Stomach (tissue), 8 donors: ENCODE measurements at regions not wholly inside any gene's neighbourhood (a gene's known extent, or its start where the extent isn't known, plus 50 kb on each side); places are given as distances from the start of the nearest gene placed in this dataset.
"Not testable (repeated sequence)": the region's sequence is repeated elsewhere in the genome, so short reads cannot be mapped to it uniquely, and the experiment has no call there.

Experiments
- DNase-seq, 2 donors: peaks; one replicate each; pipeline versions ENCODE4 v3.0.0 to v3.0.0-alpha.2; 2013 to 2019
- H3K27ac ChIP-seq, 5 donors: fragments of 200-600 bp in 4 of 5; sonication (generic) in 4 of 5; one replicate each; pipeline ENCODE4 v1.5.1; 2013 to 2019; ENCODE audit warnings: mild to moderate bottlenecking in 1 of 5, moderate library complexity in 1 of 5
- H3K27me3 ChIP-seq, 3 donors: fragments of 200-600 bp; sonication (generic); one replicate each; pipeline ENCODE4 v1.5.1; 2017 to 2019; ENCODE audit warnings: mixed run types in 1 of 3
- H3K36me3 ChIP-seq, 4 donors: fragments of 200-600 bp; sonication (generic); 1 replicate in 3 of 4; 2 replicates in 1 of 4; pipeline ENCODE4 v1.5.1; 2016 to 2019
- H3K4me1 ChIP-seq, 4 donors: fragments of 200-600 bp; sonication (generic); one replicate each; pipeline ENCODE4 v1.5.1; 2016 to 2019
- H3K4me3 ChIP-seq, 4 donors: fragments of 200-600 bp; sonication (generic) in 3 of 4; one replicate each; pipeline ENCODE4 v1.5.1; 2016 to 2019; ENCODE audit warnings: mild to moderate bottlenecking in 1 of 4
- H3K9me3 ChIP-seq, 4 donors: fragments of 200-600 bp; sonication (generic); one replicate each; pipeline ENCODE4 v1.5.1; 2016 to 2019
- EP300 ChIP-seq: sonication (generic); formaldehyde crosslinking; IDR thresholded peaks from one replicate; pipeline ENCODE4 v1.6.1; 2017; ENCODE audit warnings: antibody characterized with exemption
- POLR2A ChIP-seq, 4 donors: fragments of 450-650 bp; IDR thresholded peaks; one replicate each; pipeline ENCODE4 v1.6.1; 2016; ENCODE audit warnings: antibody characterized with exemption in 4 of 4, control low read depth in 2 of 4, mild to moderate bottlenecking in 1 of 4, moderate library complexity in 1 of 4
- POLR2AphosphoS5 ChIP-seq, 3 donors: sonication (generic); formaldehyde crosslinking; IDR thresholded peaks; one replicate each; pipeline ENCODE4 v1.6.1; 2016; ENCODE audit warnings: antibody characterized with exemption in 3 of 3
- WGBS, 5 donors: extraction: QIAGEN DNeasy Blood & Tissue Kit in 3 of 5; methylation state at CpG; one replicate each; pipeline versions ENCODE4 v1.1.5 to v1.1.7; 2013 to 2018; 5-methylcytosine and 5-hydroxymethylcytosine counted together
- intact Hi-C: fragments of 100-400 bp; cut with DNase I; formaldehyde crosslinking; loops from one replicate; pipeline ENCODE4 v1.15.1; 2023; ENCODE audit warnings: low total_unique reads
- TF ChIP-seq, protein P1 (sequence below), 7 experiments: fragments of 450-650 bp in 4 of 7; fragments of 200-600 bp in 3 of 7; sonication (generic) in 3 of 7; IDR thresholded peaks; one replicate each; pipeline ENCODE4 v1.5.1; 2016 to 2019; ENCODE audit warnings: antibody characterized with exemption in 7 of 7, control low read depth in 2 of 7, mild to moderate bottlenecking in 1 of 7
- donor health status: healthy with polysubstance abuse.
- donor health status: Bipolar disorder and iron deficiency.
- donor health status: healthy.

DNA sequence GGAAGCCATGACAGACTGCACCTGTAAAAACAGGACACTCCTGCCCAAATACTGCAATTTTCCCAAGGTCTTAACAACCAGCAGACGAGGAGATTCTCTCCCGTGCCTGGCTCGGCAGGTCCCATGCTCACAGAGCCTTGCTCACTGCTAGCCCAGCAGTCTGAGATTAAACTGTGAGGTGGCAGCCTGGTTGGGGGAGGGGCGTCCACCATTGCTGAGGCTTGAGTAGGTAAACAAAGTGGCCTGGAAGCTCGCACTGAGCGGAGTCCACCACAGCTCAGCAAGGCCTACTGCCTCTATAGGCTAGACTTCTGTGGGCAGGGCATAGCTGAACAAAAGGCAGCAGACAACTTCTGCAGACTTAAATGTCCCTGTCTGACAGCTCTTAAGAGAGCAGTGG is 80.3 kb downstream of the ANXA5 start:
- H3K27ac ChIP-seq, H3K36me3 ChIP-seq, intact Hi-C loops, H3K4me3 ChIP-seq, H3K4me1 ChIP-seq, H3K9me3 ChIP-seq, H3K27me3 ChIP-seq: not testable (repeated sequence)
- WGBS, 5 donors: 35 to 57% (median 41%) methylated on average over 6 of the region's 6 CpGs
- peak in 1 of 2 donors; percentile 20 for DNase-seq

DNA sequence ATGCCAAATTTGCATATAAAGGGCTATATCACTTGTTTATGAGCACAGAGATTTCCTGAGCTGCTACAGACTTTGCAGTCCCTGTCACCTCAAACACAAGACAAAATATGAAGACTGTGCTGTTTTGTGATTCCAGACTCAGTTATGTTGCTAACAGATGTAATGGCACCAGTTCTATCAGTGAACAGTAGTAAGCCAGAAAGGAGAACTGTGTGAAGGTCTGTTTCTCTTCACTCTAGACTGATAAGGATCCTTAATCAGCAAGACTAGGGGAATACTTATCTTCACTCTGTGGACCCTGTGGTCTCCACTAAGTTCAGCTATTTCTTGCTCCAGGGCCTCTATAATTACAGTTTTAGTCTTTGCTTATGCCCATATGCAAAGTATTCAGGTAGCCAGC is 82.7 kb downstream of the ANXA5 start:
- Histone ChIP-seq H3K4me1 (no peaks in the 10 kb centered on the region), H3K27me3 (no peaks in the 10 kb centered on the region), H3K9me3 (no peaks in the 10 kb centered on the region), H3K4me3 (no peak overlapping the region), H3K36me3 (no peaks in the 10 kb centered on the region), H3K27ac (no peak overlapping the region)
- TF ChIP-seq POLR2A (IDR thresholded peaks at IDR 0.05) (no peak), EP300 (no peak), POLR2AphosphoS5 (IDR thresholded peaks at IDR 0.05) (no peak)
- TF ChIP-seq, protein P1, sequence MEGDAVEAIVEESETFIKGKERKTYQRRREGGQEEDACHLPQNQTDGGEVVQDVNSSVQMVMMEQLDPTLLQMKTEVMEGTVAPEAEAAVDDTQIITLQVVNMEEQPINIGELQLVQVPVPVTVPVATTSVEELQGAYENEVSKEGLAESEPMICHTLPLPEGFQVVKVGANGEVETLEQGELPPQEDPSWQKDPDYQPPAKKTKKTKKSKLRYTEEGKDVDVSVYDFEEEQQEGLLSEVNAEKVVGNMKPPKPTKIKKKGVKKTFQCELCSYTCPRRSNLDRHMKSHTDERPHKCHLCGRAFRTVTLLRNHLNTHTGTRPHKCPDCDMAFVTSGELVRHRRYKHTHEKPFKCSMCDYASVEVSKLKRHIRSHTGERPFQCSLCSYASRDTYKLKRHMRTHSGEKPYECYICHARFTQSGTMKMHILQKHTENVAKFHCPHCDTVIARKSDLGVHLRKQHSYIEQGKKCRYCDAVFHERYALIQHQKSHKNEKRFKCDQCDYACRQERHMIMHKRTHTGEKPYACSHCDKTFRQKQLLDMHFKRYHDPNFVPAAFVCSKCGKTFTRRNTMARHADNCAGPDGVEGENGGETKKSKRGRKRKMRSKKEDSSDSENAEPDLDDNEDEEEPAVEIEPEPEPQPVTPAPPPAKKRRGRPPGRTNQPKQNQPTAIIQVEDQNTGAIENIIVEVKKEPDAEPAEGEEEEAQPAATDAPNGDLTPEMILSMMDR (IDR thresholded peaks at IDR 0.05): no peak
- intact Hi-C loops: no loop called here
- no peak for DNase-seq

DNA sequence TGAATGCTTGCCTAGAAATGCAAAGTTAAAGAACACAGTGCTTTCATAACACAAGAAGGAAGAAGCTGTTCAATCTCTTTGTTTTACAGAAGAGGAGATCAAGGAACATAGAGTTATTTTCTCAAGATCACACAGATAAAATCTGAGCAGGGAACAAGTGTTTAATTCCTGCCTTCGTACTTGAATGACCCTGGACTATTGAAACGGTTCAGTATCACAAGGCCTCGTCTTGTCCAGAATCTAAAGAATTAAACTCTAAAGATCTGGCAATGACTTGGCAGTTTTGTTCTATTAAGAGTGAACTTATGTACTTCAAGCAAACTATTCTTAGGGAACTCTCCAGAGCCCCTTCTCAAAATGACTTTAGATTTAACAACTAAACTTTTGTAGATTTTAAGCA is 97.7 kb downstream of the ANXA5 start:
- H3K36me3 ChIP-seq: no peaks in the 10 kb centered on the region
- H3K27ac ChIP-seq: no peak overlapping the region
- no peak for DNase-seq
- H3K4me3 ChIP-seq: no peak overlapping the region
- no peaks in the 10 kb centered on the region for H3K27me3 ChIP-seq
- TF ChIP-seq POLR2AphosphoS5 (IDR thresholded peaks at IDR 0.05) (no peak), POLR2A (IDR thresholded peaks at IDR 0.05) (no peak), EP300 (no peak)
- TF ChIP-seq, protein P1 (IDR thresholded peaks at IDR 0.05): no peak
- WGBS, 5 donors: 12 to 22% (median 19%) methylated on average over 3 of the region's 3 CpGs
- no peaks in the 10 kb centered on the region for H3K9me3 ChIP-seq
- intact Hi-C loops: no loop called here
- no peaks in the 10 kb centered on the region for H3K4me1 ChIP-seq

DNA sequence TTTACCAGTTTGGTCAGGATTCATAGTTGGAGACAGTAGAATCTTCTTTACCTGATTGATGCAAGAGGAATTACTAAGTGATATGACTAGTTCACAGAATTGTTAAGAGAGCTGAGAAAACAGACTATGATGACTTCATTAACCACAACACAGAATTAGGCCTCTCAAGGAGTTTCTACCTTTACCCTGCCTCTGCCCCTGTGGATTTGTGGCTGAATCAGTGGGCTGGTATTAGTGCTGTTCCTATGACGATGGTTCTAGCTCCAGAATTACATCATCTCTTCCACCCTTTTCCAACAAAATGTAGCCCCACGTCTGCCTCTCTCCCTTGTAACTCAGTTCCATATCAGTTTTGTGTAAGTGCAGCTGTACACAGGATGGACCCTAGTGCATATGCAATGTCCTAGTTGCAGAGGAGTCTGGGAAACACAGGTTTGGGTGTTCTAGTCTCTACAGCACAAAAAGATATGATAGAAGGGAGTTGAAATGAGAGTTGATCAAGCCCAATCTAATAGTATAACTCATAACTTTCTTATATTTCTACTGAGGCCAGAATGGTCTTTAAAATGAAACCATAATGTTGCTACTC is 99.3 kb downstream of the ANXA5 start:
- TF ChIP-seq, protein P1 (IDR thresholded peaks at IDR 0.05): no peak
- TF ChIP-seq POLR2A (IDR thresholded peaks at IDR 0.05) (no peak), EP300 (no peak), POLR2AphosphoS5 (IDR thresholded peaks at IDR 0.05) (no peak)
- H3K27ac ChIP-seq: no peak overlapping the region
- H3K4me1 ChIP-seq: no peaks in the 10 kb centered on the region
- no peaks in the 10 kb centered on the region for H3K36me3 ChIP-seq
- no peaks in the 10 kb centered on the region for H3K27me3 ChIP-seq
- H3K4me3 ChIP-seq: no peak overlapping the region
- intact Hi-C loops: no loop called here
- H3K9me3 ChIP-seq: no peaks in the 10 kb centered on the region
- WGBS, 5 donors: 46 to 68% (median 55%) methylated on average over 2 of the region's 2 CpGs
- DNase-seq: no peak

DNA sequence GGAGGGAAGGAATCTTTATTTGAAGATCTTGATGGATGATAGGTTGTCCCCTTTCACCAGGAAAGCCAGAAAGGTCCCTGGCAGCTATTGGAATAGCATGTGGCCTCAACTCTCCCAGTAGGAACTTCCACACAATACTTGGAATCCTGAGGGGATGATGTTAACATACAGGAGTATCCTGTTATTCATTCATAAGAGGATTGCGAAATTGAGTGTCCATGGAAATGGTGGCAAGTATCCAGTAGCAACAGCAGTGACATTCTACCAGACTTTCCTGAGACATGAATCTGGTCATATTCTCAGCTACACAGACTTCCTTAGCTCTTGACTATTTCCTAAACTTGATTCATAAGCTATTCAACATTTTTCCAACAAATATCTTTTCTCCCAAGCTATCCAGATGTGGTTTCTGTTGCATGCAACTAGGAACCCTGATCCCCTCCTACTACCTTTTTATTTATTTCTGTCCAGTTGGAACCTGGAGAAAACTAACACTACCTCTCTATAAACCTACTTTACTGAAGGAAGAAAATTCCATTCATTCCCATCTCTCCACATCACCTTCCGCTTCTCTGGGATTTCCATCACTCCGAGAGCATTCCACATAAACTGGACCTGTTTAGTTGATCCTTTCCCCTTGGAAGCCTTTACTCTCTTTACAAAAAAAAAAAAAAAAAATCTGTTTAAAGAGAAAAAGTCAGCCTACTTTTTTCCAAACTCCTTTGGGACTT is 101.8 kb downstream of the ANXA5 start:
- WGBS, 5 donors: 77 to 85% (median 83%) methylated on average over 3 of the region's 3 CpGs
- Histone ChIP-seq H3K36me3 (no peaks in the 10 kb centered on the region), H3K27me3 (no peaks in the 10 kb centered on the region), H3K4me3 (no peak overlapping the region), H3K9me3 (peaks cover 0 to 4% (median 0%) of the 10 kb centered on the region in 4 donors), H3K27ac (no peak overlapping the region), H3K4me1 (no peaks in the 10 kb centered on the region)
- peak in 1 of 2 donors; percentile 17 for DNase-seq
- no peak for TF ChIP-seq EP300
- no peak for TF ChIP-seq POLR2A (IDR thresholded peaks at IDR 0.05)
- no peak for TF ChIP-seq POLR2AphosphoS5 (IDR thresholded peaks at IDR 0.05)
- TF ChIP-seq, protein P1 (IDR thresholded peaks at IDR 0.05): no peak
- intact Hi-C loops: no loop called here
